Fibroblast of the conjunctiva (primary cell): ENCODE measurements at regions not wholly inside any gene's neighbourhood (a gene's known extent, or its start where the extent isn't known, plus 50 kb on each side); places are given as distances from the start of the nearest gene placed in this dataset.

ENCODE experiments used
- DNase-seq: peaks from one replicate; pipeline ENCODE4 v3.0.0-alpha.2; 2010; ENCODE audit warnings: low read depth

- DNase-seq: no peak
These were observed 104.5 kb upstream of the CCDC150 start for GRCh38 chr2:196535061-196535460.

- DNase-seq: no peak
These were observed 103.8 kb upstream of the CCDC150 start for GRCh38 chr2:196535742-196536141.

GRCh38 chr2:196537311-196537710, 102.2 kb upstream of the CCDC150 start:
- DNase-seq: no peak

GRCh38 chr2:196538189-196538588, 101.3 kb upstream of the CCDC150 start:
- no peak for DNase-seq

- no peak for DNase-seq
These were observed 100.9 kb upstream of the CCDC150 start for GRCh38 chr2:196538646-196539045.

- DNase-seq: no peak
These were observed 94.5 kb upstream of the CCDC150 start for GRCh38 chr2:196544906-196545433.

GRCh38 chr2:196546151-196546919, 93.2 kb upstream of the CCDC150 start:
- no peak for DNase-seq

GRCh38 chr2:196549052-196549451, 90.5 kb upstream of the CCDC150 start:
- DNase-seq: no peak

- DNase-seq: peak; percentile 13
These were observed 88.5 kb upstream of the CCDC150 start for GRCh38 chr2:196551014-196551413.

- DNase-seq: no peak
These were observed 84.4 kb upstream of the CCDC150 start for GRCh38 chr2:196555161-196555560.

GRCh38 chr2:196555726-196556125, 83.8 kb upstream of the CCDC150 start:
- no peak for DNase-seq

- no peak for DNase-seq
These were observed 81.0 kb upstream of the CCDC150 start for GRCh38 chr2:196558497-196558896.

GRCh38 chr2:196563876-196564275, 75.6 kb upstream of the CCDC150 start:
- DNase-seq: no peak

- no peak for DNase-seq
These were observed 74.3 kb upstream of the CCDC150 start for GRCh38 chr2:196565106-196565765.

- no peak for DNase-seq
These were observed 73.5 kb upstream of the CCDC150 start for GRCh38 chr2:196565982-196566381.

- DNase-seq: peak; percentile 8
These were observed 72.4 kb upstream of the CCDC150 start for GRCh38 chr2:196566961-196567666.

GRCh38 chr2:196568506-196568905, 71.0 kb upstream of the CCDC150 start:
- DNase-seq: no peak

GRCh38 chr2:196584903-196585302, 54.6 kb upstream of the CCDC150 start:
- no peak for DNase-seq

GRCh38 chr2:196586511-196586991, 53.0 kb upstream of the CCDC150 start:
- peak; percentile 33 for DNase-seq

GRCh38 chr2:196587056-196587455, 52.5 kb upstream of the CCDC150 start:
- DNase-seq: no peak

- no peak for DNase-seq
These were observed 51.8 kb upstream of the CCDC150 start for GRCh38 chr2:196587739-196588138.

- no peak for DNase-seq
These were observed 50.1 kb upstream of the CCDC150 start for GRCh38 chr2:196589419-196589818.
